HepG2 (cell line): ENCODE measurements at regions not wholly inside any gene's neighbourhood (a gene's known extent, or its start where the extent isn't known, plus 50 kb on each side); places are given as distances from the start of the nearest gene placed in this dataset.
A peak's percentile ranks its signal among the peaks of the same experiment; 100 is the strongest.

Source experiments
- CBFB ChIP-seq: sonication (generic); formaldehyde crosslinking; IDR thresholded peaks from 2 replicates; pipeline ENCODE4 v1.4.0; 2020; ENCODE audit warnings: missing genetic modification reagents
- CBX5 ChIP-seq: sonication (generic); formaldehyde crosslinking; IDR thresholded peaks from 2 replicates; pipeline ENCODE4 v1.4.0; 2020; ENCODE audit warnings: missing genetic modification reagents, borderline replicate concordance
- CREB1 ChIP-seq, 2 experiments: fragments of 450-650 bp in 1 of 2; IDR thresholded peaks; 2 replicates each; pipeline ENCODE4 v1.6.1; 2016 to 2017; ENCODE audit warnings: control low read depth in 1 of 2, mild to moderate bottlenecking in 1 of 2, missing compliant biosample characterization in 1 of 2, missing genetic modification characterization in 1 of 2
- CREM ChIP-seq, 2 experiments: sonication (generic) in 1 of 2; formaldehyde crosslinking in 1 of 2; IDR thresholded peaks; 2 replicates each; pipeline versions ENCODE4 v1.4.0 to v1.6.1; 2016 to 2020; ENCODE audit warnings: antibody characterized with exemption in 1 of 2, mild to moderate bottlenecking in 1 of 2, missing genetic modification reagents in 1 of 2
- DNMT1 ChIP-seq: sonication (generic); formaldehyde crosslinking; IDR thresholded peaks from 2 replicates; pipeline ENCODE4 v1.5.1; 2020; ENCODE audit warnings: mild to moderate bottlenecking, missing genetic modification reagents
- ESRRA ChIP-seq: sonication (generic); formaldehyde crosslinking; IDR thresholded peaks from 2 replicates; pipeline ENCODE4 v1.5.1; 2020; ENCODE audit warnings: mild to moderate bottlenecking, low read depth, missing genetic modification reagents
- GABPA ChIP-seq, 2 experiments: IDR thresholded peaks; 2 replicates each; pipeline ENCODE4 v1.6.1; 2011 to 2016; ENCODE audit warnings: low read depth in 2 of 2, low read length in 1 of 2, missing biosample characterization in 1 of 2, missing genetic modification characterization in 1 of 2
- GLMP ChIP-seq: sonication (generic); formaldehyde crosslinking; IDR thresholded peaks from 2 replicates; pipeline ENCODE4 v1.9.0; 2021; ENCODE audit warnings: missing genetic modification reagents, mild to moderate bottlenecking, borderline replicate concordance
- HMG20A ChIP-seq: IDR thresholded peaks from 2 replicates; pipeline ENCODE4 v1.6.1; 2016; ENCODE audit warnings: borderline replicate concordance
- KDM4B ChIP-seq: sonication (generic); formaldehyde crosslinking; IDR thresholded peaks from 2 replicates; pipeline ENCODE4 v1.4.0; 2020; ENCODE audit warnings: missing genetic modification reagents
- LCORL ChIP-seq, 2 experiments: fragments of 450-650 bp in 1 of 2; sonication (generic) in 1 of 2; formaldehyde crosslinking in 1 of 2; IDR thresholded peaks; 2 replicates each; pipeline versions ENCODE4 v1.5.0 to v1.6.1; 2017 to 2020; ENCODE audit warnings: antibody characterized with exemption in 1 of 2, missing genetic modification reagents in 1 of 2
- NFKBIZ ChIP-seq: IDR thresholded peaks from 2 replicates; pipeline ENCODE4 v1.6.1; 2018; ENCODE audit warnings: missing genetic modification reagents, missing compliant biosample characterization
- PHF5A ChIP-seq: IDR thresholded peaks from one replicate; pipeline ENCODE4 v1.6.1; 2018; ENCODE audit warnings: low read depth, missing genetic modification reagents; ENCODE audit not compliant: unreplicated experiment
- SNAPC2 ChIP-seq: sonication (generic); formaldehyde crosslinking; IDR thresholded peaks from 2 replicates; pipeline ENCODE4 v1.8.1; 2022; ENCODE audit warnings: mild to moderate bottlenecking, missing genetic modification reagents
- YY1 ChIP-seq: IDR thresholded peaks from 2 replicates; pipeline ENCODE4 v1.6.1; 2011; ENCODE audit warnings: low read length, low read depth, moderate library complexity, mild to moderate bottlenecking; ENCODE audit not compliant: insufficient read depth, insufficient replicate concordance
- ZKSCAN5 ChIP-seq: sonication (generic); formaldehyde crosslinking; IDR thresholded peaks from 2 replicates; pipeline ENCODE4 v1.5.1; 2020; ENCODE audit warnings: mild to moderate bottlenecking, missing genetic modification reagents
- ZNF317 ChIP-seq: sonication (generic); formaldehyde crosslinking; IDR thresholded peaks from 2 replicates; pipeline ENCODE4 v1.5.0; 2020; ENCODE audit warnings: mild to moderate bottlenecking, missing genetic modification reagents
- ZNF335 ChIP-seq: sonication (generic); formaldehyde crosslinking; IDR thresholded peaks from 2 replicates; pipeline ENCODE4 v1.4.0; 2020; ENCODE audit warnings: missing genetic modification reagents
- ZNF468 ChIP-seq: sonication (generic); formaldehyde crosslinking; IDR thresholded peaks from 2 replicates; pipeline ENCODE4 v1.8.0; 2022; ENCODE audit warnings: mild to moderate bottlenecking, moderate library complexity, missing genetic modification reagents
- ZNF547 ChIP-seq: sonication (generic); formaldehyde crosslinking; IDR thresholded peaks from 2 replicates; pipeline ENCODE4 v1.5.1; 2020; ENCODE audit warnings: mild to moderate bottlenecking, missing genetic modification reagents
- ZNF749 ChIP-seq: sonication (generic); formaldehyde crosslinking; IDR thresholded peaks from 2 replicates; pipeline ENCODE4 v1.8.0; 2022; ENCODE audit warnings: mild to moderate bottlenecking, missing genetic modification reagents, moderate library complexity, borderline replicate concordance
- ZNF75D ChIP-seq: sonication (generic); formaldehyde crosslinking; IDR thresholded peaks from 2 replicates; pipeline ENCODE4 v1.8.1; 2023; ENCODE audit warnings: missing genetic modification reagents, mild to moderate bottlenecking, borderline replicate concordance
- ZNF788 ChIP-seq: sonication (generic); formaldehyde crosslinking; IDR thresholded peaks from 2 replicates; pipeline ENCODE4 v1.5.0; 2020; ENCODE audit warnings: mild to moderate bottlenecking, missing genetic modification reagents, borderline replicate concordance
- ZNF790 ChIP-seq: sonication (generic); formaldehyde crosslinking; IDR thresholded peaks from 2 replicates; pipeline ENCODE4 v1.8.0; 2022; ENCODE audit warnings: missing genetic modification reagents, mild to moderate bottlenecking, borderline replicate concordance
- TF ChIP-seq, protein P1 (sequence below): sonication (generic); formaldehyde crosslinking; conservative IDR thresholded peaks from 2 replicates; pipeline ENCODE4 v1.8.0; 2022; ENCODE audit warnings: missing genetic modification reagents
- TF ChIP-seq, protein P2 (sequence below): sonication (generic); formaldehyde crosslinking; IDR thresholded peaks from 2 replicates; pipeline ENCODE4 v1.8.1; 2023; ENCODE audit warnings: mild to moderate bottlenecking, missing genetic modification reagents

DNA sequence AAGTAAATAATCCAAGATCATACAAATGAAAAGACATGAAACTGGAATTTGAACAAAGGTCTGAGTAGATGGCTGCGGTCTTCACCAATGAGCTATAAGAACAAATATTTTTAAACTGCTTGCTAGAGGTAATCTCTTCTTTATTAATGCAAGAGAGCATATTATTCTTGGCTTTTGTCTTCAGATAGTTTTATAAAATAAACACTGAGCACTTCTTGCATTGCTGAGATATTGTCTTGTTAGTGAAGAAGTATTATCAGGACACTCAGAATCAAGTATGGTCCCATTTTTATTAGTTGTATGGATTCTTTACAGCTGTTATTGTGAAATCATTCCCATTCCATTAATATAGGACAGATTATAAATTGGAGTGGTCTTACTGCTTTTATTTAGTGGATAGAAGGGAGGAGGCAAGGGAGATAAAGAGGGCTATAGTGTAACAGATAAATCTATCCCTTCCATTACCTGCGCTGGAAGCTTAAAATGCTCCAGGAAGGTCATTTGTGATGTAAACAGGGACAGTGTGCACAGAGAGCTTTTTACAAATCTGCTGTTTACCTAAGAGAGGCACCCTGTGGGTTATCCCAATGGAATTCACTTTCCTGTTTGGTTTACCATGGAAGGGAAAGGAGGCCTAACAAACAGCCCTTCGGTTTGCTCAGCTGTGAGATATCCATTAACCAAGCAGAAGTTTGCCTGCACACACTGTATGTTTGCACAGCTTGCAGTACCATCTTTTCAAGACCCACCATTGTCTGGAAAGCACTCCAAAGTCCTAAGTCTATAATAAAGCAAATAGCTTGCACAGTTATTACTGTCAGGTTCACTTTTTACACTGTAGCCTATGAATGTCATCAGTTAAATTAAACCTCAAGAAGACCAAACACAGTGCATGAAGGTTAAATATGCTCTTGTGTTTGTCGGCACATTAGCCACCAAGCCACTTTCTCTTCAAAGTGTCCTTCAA is 347.7 kb upstream of the TGFBR2 start (continued):
- peak; percentile 49; the same call in 1 of the 2 replicates for TF ChIP-seq ZNF547 (CRISPR knock-in tag)
- no peak for TF ChIP-seq ZNF468 (CRISPR knock-in tag)
- no peak for TF ChIP-seq GLMP (CRISPR knock-in tag)
- peak; percentile 79 for TF ChIP-seq PHF5A
- TF ChIP-seq, protein P1, sequence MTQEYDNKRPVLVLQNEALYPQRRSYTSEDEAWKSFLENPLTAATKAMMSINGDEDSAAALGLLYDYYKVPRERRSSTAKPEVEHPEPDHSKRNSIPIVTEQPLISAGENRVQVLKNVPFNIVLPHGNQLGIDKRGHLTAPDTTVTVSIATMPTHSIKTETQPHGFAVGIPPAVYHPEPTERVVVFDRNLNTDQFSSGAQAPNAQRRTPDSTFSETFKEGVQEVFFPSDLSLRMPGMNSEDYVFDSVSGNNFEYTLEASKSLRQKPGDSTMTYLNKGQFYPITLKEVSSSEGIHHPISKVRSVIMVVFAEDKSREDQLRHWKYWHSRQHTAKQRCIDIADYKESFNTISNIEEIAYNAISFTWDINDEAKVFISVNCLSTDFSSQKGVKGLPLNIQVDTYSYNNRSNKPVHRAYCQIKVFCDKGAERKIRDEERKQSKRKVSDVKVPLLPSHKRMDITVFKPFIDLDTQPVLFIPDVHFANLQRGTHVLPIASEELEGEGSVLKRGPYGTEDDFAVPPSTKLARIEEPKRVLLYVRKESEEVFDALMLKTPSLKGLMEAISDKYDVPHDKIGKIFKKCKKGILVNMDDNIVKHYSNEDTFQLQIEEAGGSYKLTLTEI (CRISPR knock-in tag): no peak
- no peak; the same call in 1 of the 2 replicates for TF ChIP-seq SNAPC2
- TF ChIP-seq CREM (IDR thresholded peaks at IDR 0.05): peak; percentile 98
- TF ChIP-seq CREM (CRISPR knock-in tag; IDR thresholded peaks at IDR 0.05): no peak
- TF ChIP-seq, protein P2, sequence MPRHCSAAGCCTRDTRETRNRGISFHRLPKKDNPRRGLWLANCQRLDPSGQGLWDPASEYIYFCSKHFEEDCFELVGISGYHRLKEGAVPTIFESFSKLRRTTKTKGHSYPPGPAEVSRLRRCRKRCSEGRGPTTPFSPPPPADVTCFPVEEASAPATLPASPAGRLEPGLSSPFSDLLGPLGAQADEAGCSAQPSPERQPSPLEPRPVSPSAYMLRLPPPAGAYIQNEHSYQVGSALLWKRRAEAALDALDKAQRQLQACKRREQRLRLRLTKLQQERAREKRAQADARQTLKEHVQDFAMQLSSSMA (CRISPR knock-in tag): no peak
- peak; percentile 91; the same call in 1 of the 2 replicates for TF ChIP-seq ESRRA (CRISPR knock-in tag)
- TF ChIP-seq ZNF790 (CRISPR knock-in tag): no peak
- no peak for TF ChIP-seq DNMT1
- no peak for TF ChIP-seq GABPA (IDR thresholded peaks at IDR 0.05; ENCODE audit: low read depth, low read length)
- TF ChIP-seq GABPA (CRISPR knock-in tag; IDR thresholded peaks at IDR 0.05; ENCODE audit: low read depth): peak; percentile 66
- peak; percentile 59; the same call in 1 of the 2 replicates for TF ChIP-seq ZNF749 (CRISPR knock-in tag)
- TF ChIP-seq ZNF317 (CRISPR knock-in tag): peak; percentile 71; the same call in 1 of the 2 replicates
- peak; percentile 97; the same call in 1 of the 2 replicates for TF ChIP-seq CBX5 (CRISPR knock-in tag)
- peak; percentile 66; the same call in 1 of the 2 replicates for TF ChIP-seq ZNF788 (CRISPR knock-in tag)
- peak; percentile 85; the same call in 1 of the 2 replicates for TF ChIP-seq KDM4B (CRISPR knock-in tag)
- peak; percentile 91 for TF ChIP-seq CBFB (CRISPR knock-in tag)
- peak; percentile 55 for TF ChIP-seq YY1
- peak; percentile 98 for TF ChIP-seq NFKBIZ (CRISPR knock-in tag)
- no peak for TF ChIP-seq ZNF75D (CRISPR knock-in tag)
- TF ChIP-seq LCORL (IDR thresholded peaks at IDR 0.05): peak; percentile 89
- peak; percentile 97 for TF ChIP-seq LCORL (CRISPR knock-in tag; IDR thresholded peaks at IDR 0.05)
- TF ChIP-seq HMG20A (CRISPR knock-in tag): peak; percentile 98
- peak; percentile 19; the same call in 1 of the 2 replicates for TF ChIP-seq CREB1 (IDR thresholded peaks at IDR 0.05)
- TF ChIP-seq CREB1 (CRISPR knock-in tag; IDR thresholded peaks at IDR 0.05): peak; percentile 78
- TF ChIP-seq ZKSCAN5 (CRISPR knock-in tag): no peak
- no peak for TF ChIP-seq ZNF335 (CRISPR knock-in tag)
